Smooth muscle cell (in vitro differentiated cells): ENCODE measurements at regions not wholly inside any gene's neighbourhood (a gene's known extent, or its start where the extent isn't known, plus 50 kb on each side); places are given as distances from the start of the nearest gene placed in this dataset.

Experiments
- DNase-seq: peaks from one replicate; lab custom pipeline; 2025; ENCODE audit not compliant: unreplicated experiment; lab: John Stamatoyannopoulos, UW
- H2AFZ ChIP-seq: fragments of 200-600 bp; sonication (generic); 2 replicates; pipeline ENCODE4 v1.6.0; 2016; ENCODE audit warnings: antibody characterized with exemption, low read depth, mild to moderate bottlenecking
- H3F3A ChIP-seq: fragments of 200-600 bp; sonication (generic); 2 replicates; pipeline ENCODE4 v1.6.0; 2017; ENCODE audit warnings: antibody characterized with exemption, low read depth
- H3K27ac ChIP-seq: fragments of 200-600 bp; sonication (generic); 2 replicates; pipeline ENCODE4 v1.5.1; 2016; ENCODE audit warnings: low read depth, mild to moderate bottlenecking
- H3K27me3 ChIP-seq: fragments of 200-600 bp; sonication (generic); 2 replicates; pipeline ENCODE4 v1.6.1; 2016; ENCODE audit warnings: low read depth, mild to moderate bottlenecking
- H3K36me3 ChIP-seq: fragments of 200-600 bp; sonication (generic); 2 replicates; pipeline ENCODE4 v1.5.1; 2016; ENCODE audit warnings: low read depth
- H3K4me1 ChIP-seq: fragments of 200-600 bp; sonication (generic); 2 replicates; pipeline ENCODE4 v1.5.1; 2016; ENCODE audit warnings: low read depth
- H3K4me2 ChIP-seq: fragments of 200-600 bp; sonication (generic); 2 replicates; pipeline ENCODE4 v1.6.0; 2016; ENCODE audit warnings: mild to moderate bottlenecking
- H3K4me3 ChIP-seq: fragments of 200-600 bp; sonication (generic); 2 replicates; pipeline ENCODE4 v1.5.1; 2016; ENCODE audit warnings: mild to moderate bottlenecking
- H3K79me2 ChIP-seq: fragments of 200-600 bp; sonication (generic); 2 replicates; pipeline ENCODE4 v1.6.0; 2016; ENCODE audit warnings: low read depth, mild to moderate bottlenecking
- H3K9ac ChIP-seq: fragments of 200-600 bp; sonication (generic); 2 replicates; pipeline ENCODE4 v1.6.0; 2016; ENCODE audit warnings: low read depth
- H3K9me3 ChIP-seq: fragments of 200-600 bp; sonication (generic); replicated peaks from 2 replicates; pipeline ENCODE4 v1.5.1; 2016; ENCODE audit warnings: low read depth
- H4K20me1 ChIP-seq: fragments of 200-600 bp; sonication (generic); 2 replicates; pipeline ENCODE4 v1.6.0; 2016; ENCODE audit warnings: low read depth
- CTCF ChIP-seq: fragments of 200-600 bp; sonication (generic); IDR thresholded peaks from 2 replicates; pipeline ENCODE4 v1.5.1; 2017; ENCODE audit warnings: borderline replicate concordance, mild to moderate bottlenecking, antibody characterized with exemption; ENCODE audit not compliant: insufficient read depth, poor library complexity, severe bottlenecking
- WGBS: methylation state at CpG from one replicate; pipeline ENCODE4 v1.1.7; 2016; ENCODE audit warnings: low lambda C conversion rate; 5-methylcytosine and 5-hydroxymethylcytosine counted together

- Histone ChIP-seq H2AFZ (no peak overlapping the region), H3K27ac (no peak overlapping the region), H3K4me2 (no peak overlapping the region), H3K9me3 (no peaks in the 10 kb centered on the region), H3K79me2 (no peaks in the 10 kb centered on the region), H3K36me3 (no peaks in the 10 kb centered on the region), H4K20me1 (no peaks in the 10 kb centered on the region), H3K9ac (no peak overlapping the region), H3F3A (no peaks in the 10 kb centered on the region), H3K4me1 (no peaks in the 10 kb centered on the region), H3K27me3 (no peaks in the 10 kb centered on the region), H3K4me3 (no peak overlapping the region)
- DNase-seq: no peak
- 86% methylated on average over 2 of the region's 2 CpGs for WGBS
- TF ChIP-seq CTCF: no peak
Observed at GRCh38 chr2:117702098-117702497, 112.4 kb upstream of the DDX18 start.

GRCh38 chr2:117703858-117704257 is 110.6 kb upstream of the DDX18 start:
- H3K27me3 ChIP-seq: no peaks in the 10 kb centered on the region
- no peaks in the 10 kb centered on the region for H4K20me1 ChIP-seq
- no peaks in the 10 kb centered on the region for H3K36me3 ChIP-seq
- no peaks in the 10 kb centered on the region for H3K79me2 ChIP-seq
- no peaks in the 10 kb centered on the region for H3K9me3 ChIP-seq
- H3K9ac ChIP-seq: no peak overlapping the region
- H3K27ac ChIP-seq: no peak overlapping the region
- no peak overlapping the region for H3K4me2 ChIP-seq
- 84% methylated on average over 7 of the region's 7 CpGs for WGBS
- DNase-seq: no peak
- H3F3A ChIP-seq: no peaks in the 10 kb centered on the region
- no peak overlapping the region for H2AFZ ChIP-seq
- no peak overlapping the region for H3K4me3 ChIP-seq
- H3K4me1 ChIP-seq: no peaks in the 10 kb centered on the region
- no peak for TF ChIP-seq CTCF

- H3K4me3 ChIP-seq: no peak overlapping the region
- no peak overlapping the region for H2AFZ ChIP-seq
- no peaks in the 10 kb centered on the region for H3K9me3 ChIP-seq
- no peaks in the 10 kb centered on the region for H3K36me3 ChIP-seq
- H3K4me2 ChIP-seq: no peak overlapping the region
- no peaks in the 10 kb centered on the region for H4K20me1 ChIP-seq
- no peak for TF ChIP-seq CTCF
- WGBS: 89% methylated on average over 3 of the region's 3 CpGs
- DNase-seq: no peak
- no peaks in the 10 kb centered on the region for H3K79me2 ChIP-seq
- no peak overlapping the region for H3K9ac ChIP-seq
- H3F3A ChIP-seq: no peaks in the 10 kb centered on the region
- H3K27ac ChIP-seq: no peak overlapping the region
- H3K4me1 ChIP-seq: no peaks in the 10 kb centered on the region
- no peaks in the 10 kb centered on the region for H3K27me3 ChIP-seq
Observed at GRCh38 chr2:117704818-117705217, 109.7 kb upstream of the DDX18 start.

GRCh38 chr2:117707874-117708273 is 106.6 kb upstream of the DDX18 start:
- H3K79me2 ChIP-seq: no peaks in the 10 kb centered on the region

More at GRCh38 chr2:117707874-117708273, 106.6 kb upstream of the DDX18 start:
- Histone ChIP-seq H3K27me3 (no peaks in the 10 kb centered on the region), H3F3A (no peaks in the 10 kb centered on the region), H2AFZ (no peak overlapping the region), H3K4me1 (no peaks in the 10 kb centered on the region), H3K9me3 (no peaks in the 10 kb centered on the region), H4K20me1 (no peaks in the 10 kb centered on the region), H3K27ac (no peak overlapping the region), H3K4me3 (no peak overlapping the region), H3K36me3 (no peaks in the 10 kb centered on the region), H3K4me2 (no peak overlapping the region), H3K9ac (no peak overlapping the region)
- no peak for DNase-seq
- no peak for TF ChIP-seq CTCF
